CD4-positive, alpha-beta memory T cell (primary cell): ENCODE measurements at regions not wholly inside any gene's neighbourhood (a gene's known extent, or its start where the extent isn't known, plus 50 kb on each side); places are given as distances from the start of the nearest gene placed in this dataset.

Experiments
- CTCF ChIA-PET: fragments of 350-600 bp; sonication (Branson Sonifier 250); formaldehyde crosslinking; loops from one replicate; lab custom pipeline; 2021; ENCODE audit warnings: inconsistent platforms; ENCODE audit not compliant: partially characterized antibody; lab: Charles Lee
- POLR2A ChIA-PET: fragments of 350-600 bp; sonication (Branson Sonifier 250); formaldehyde crosslinking; loops from one replicate; lab custom pipeline; 2021; ENCODE audit not compliant: partially characterized antibody; lab: Charles Lee
- DNase-seq, 5 donors: peaks; one replicate each; pipeline versions ENCODE4 v3.0.0 to v3.0.0-alpha.2; 2020 to 2022; ENCODE audit warnings: mixed read lengths in 1 of 5
- H3K27ac ChIP-seq: one replicate; pipeline ENCODE4 v1.7.0; 2013; ENCODE audit warnings: low read depth, low read length
- H3K27me3 ChIP-seq: 2 replicates; pipeline ENCODE4 v1.7.0; 2013; ENCODE audit warnings: mild to moderate bottlenecking, low read length, moderate library complexity; ENCODE audit not compliant: insufficient read depth
- H3K36me3 ChIP-seq: 2 replicates; pipeline ENCODE4 v1.7.0; 2013; ENCODE audit warnings: mild to moderate bottlenecking, low read length, moderate library complexity; ENCODE audit not compliant: insufficient read depth
- H3K4me1 ChIP-seq: 2 replicates; pipeline ENCODE4 v1.7.0; 2013; ENCODE audit warnings: mild to moderate bottlenecking, low read length, moderate library complexity; ENCODE audit not compliant: insufficient read depth
- H3K4me3 ChIP-seq, 2 donors: one replicate each; pipeline ENCODE4 v1.7.0; 2013; ENCODE audit warnings: low read length in 2 of 2, mild to moderate bottlenecking in 1 of 2
- H3K9me3 ChIP-seq, 2 donors: one replicate each; pipeline ENCODE4 v1.7.0; 2013; ENCODE audit warnings: low read length in 2 of 2, control low read depth in 1 of 2; ENCODE audit not compliant: control insufficient read depth in 1 of 2
- H3K27ac Mint-ChIP-seq, 7 donors: one replicate each; pipeline ENCODE4 v1.8.0; 2020 to 2021; ENCODE audit warnings: mixed read lengths in 7 of 7, mild to moderate bottlenecking in 6 of 7, inconsistent platforms in 3 of 7, moderate library complexity in 3 of 7
- H3K27me3 Mint-ChIP-seq, 2 donors: one replicate each; pipeline ENCODE4 v1.8.0; 2020 to 2021; ENCODE audit warnings: mixed read lengths in 2 of 2
- H3K36me3 Mint-ChIP-seq, 2 donors: one replicate each; pipeline ENCODE4 v1.8.0; 2020 to 2021; ENCODE audit warnings: mixed read lengths in 2 of 2, inconsistent platforms in 1 of 2, mild to moderate bottlenecking in 1 of 2
- H3K4me1 Mint-ChIP-seq, 4 donors: one replicate each; pipeline ENCODE4 v1.8.0; 2020 to 2021; ENCODE audit warnings: mixed read lengths in 4 of 4, mild to moderate bottlenecking in 1 of 4
- H3K4me3 Mint-ChIP-seq, 8 donors: one replicate each; pipeline ENCODE4 v1.8.0; 2020 to 2021; ENCODE audit warnings: mixed read lengths in 8 of 8, mild to moderate bottlenecking in 7 of 8, moderate library complexity in 6 of 8, inconsistent platforms in 3 of 8
- H3K9me3 Mint-ChIP-seq, 8 donors: one replicate each; pipeline ENCODE4 v1.8.0; 2020 to 2021; ENCODE audit warnings: mixed read lengths in 8 of 8, mild to moderate bottlenecking in 5 of 8, inconsistent platforms in 3 of 8, moderate library complexity in 1 of 8
- intact Hi-C: fragments of 100-400 bp; cut with micrococcal nuclease; formaldehyde crosslinking; loops from one replicate; pipeline ENCODE4 v1.15.1; 2023

DNA sequence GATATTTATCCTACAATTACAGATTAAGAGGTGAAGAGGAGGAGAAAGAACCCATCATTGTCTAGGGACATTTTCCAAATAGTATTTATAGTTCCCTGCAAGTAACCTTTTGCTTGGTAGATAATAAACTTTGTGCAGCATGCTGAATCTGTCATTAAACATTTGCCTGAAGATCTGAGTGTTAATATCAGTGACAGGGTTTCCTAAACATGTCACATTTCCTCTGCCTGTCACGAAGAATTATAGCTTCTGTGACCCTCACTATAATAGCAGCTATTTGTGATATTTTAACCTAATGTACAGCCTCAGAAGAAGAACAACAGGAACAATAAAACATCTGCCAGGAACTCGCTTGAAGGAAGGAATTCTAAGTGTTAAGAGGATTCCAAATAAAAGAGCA, 350.3 kb downstream of the GXYLT1 start:
- CTCF ChIA-PET, result interaction anchor here (0.9 kb wide), 1 partner anchor 229 kb away, joined by 3 read pairs; no protein-coding TSS in a partner anchor
- Mint-ChIP-seq H3K27ac (no peak overlapping the region), H3K27me3 (no peaks in the 10 kb centered on the region)

DNA sequence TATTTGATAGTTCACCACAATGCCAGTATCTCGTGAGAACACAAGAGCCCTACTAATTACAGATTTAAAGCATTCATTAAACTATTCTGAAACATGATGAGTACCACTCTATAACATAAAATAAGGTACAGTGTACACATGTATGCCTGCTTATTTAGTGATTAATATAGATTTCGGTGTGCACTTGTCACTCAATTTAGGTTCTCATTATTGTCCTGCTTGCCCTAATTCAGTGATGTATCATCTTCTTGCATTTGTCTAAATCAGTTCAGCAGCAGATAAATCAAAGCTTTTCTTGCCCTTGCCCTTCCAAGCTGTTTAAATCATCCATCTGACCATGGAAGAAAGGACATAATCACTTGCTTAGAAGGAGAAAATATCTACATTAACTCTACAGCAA, 359.7 kb downstream of the GXYLT1 start:
- no peaks in the 10 kb centered on the region for H3K27me3 ChIP-seq
- no peak overlapping the region for H3K27ac ChIP-seq
- peaks cover 0 to 8% (median under 1%) of the 10 kb centered on the region in 8 donors for H3K9me3 Mint-ChIP-seq
- H3K36me3 Mint-ChIP-seq, result peaks cover 0 to 1% of the 10 kb centered on the region in 2 donors
- H3K4me3 ChIP-seq, result no peak overlapping the region
- no peaks in the 10 kb centered on the region for H3K9me3 ChIP-seq
- no peaks in the 10 kb centered on the region for H3K4me1 Mint-ChIP-seq
- H3K27me3 Mint-ChIP-seq, result peaks cover 0 to 5% of the 10 kb centered on the region in 2 donors
- intact Hi-C loops, result no loop called here
- ChIA-PET CTCF (no interaction called here), POLR2A (no interaction called here)
- no peak for DNase-seq
- no peaks in the 10 kb centered on the region for H3K4me1 ChIP-seq
- H3K36me3 ChIP-seq, result no peaks in the 10 kb centered on the region
- no peak overlapping the region for H3K27ac Mint-ChIP-seq
- no peak overlapping the region for H3K4me3 Mint-ChIP-seq

More for the DNA sequence above, 350.3 kb downstream of the GXYLT1 start:
- no peaks in the 10 kb centered on the region for H3K4me1 ChIP-seq
- H3K36me3 Mint-ChIP-seq, result peaks cover 0 to 1% of the 10 kb centered on the region in 2 donors
- POLR2A ChIA-PET, result no interaction called here
- no peaks in the 10 kb centered on the region for H3K36me3 ChIP-seq
- H3K9me3 ChIP-seq, result no peaks in the 10 kb centered on the region
- intact Hi-C loops, result no loop called here
- no peaks in the 10 kb centered on the region for H3K27me3 ChIP-seq
- H3K4me3 ChIP-seq, result no peak overlapping the region
- no peaks in the 10 kb centered on the region for H3K4me1 Mint-ChIP-seq
- no peak overlapping the region for H3K4me3 Mint-ChIP-seq
- no peak for DNase-seq
- H3K9me3 Mint-ChIP-seq, result peaks cover 5 to 31% (median 13%) of the 10 kb centered on the region in 8 donors
- no peak overlapping the region for H3K27ac ChIP-seq

DNA sequence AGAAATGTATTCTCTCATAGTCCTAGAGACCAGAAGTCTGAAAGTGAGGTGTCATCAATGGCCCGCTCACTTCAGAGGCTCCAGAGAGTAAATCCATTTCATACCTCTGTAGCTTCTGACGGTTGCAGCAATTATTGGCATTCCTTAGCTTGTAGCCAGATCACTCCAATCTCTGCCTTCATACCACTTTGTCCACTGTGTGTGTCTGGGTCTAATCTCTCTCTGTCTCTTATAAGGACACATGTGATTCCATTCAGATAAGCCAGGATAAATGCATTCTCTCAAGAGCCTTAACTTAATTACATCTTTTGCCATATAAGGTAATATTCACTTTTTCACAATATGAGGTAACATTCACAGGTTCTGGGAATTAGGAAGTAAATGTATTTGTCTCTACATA, 365.7 kb downstream of the GXYLT1 start:
- POLR2A ChIA-PET, result no interaction called here
- H3K4me1 Mint-ChIP-seq, result no peaks in the 10 kb centered on the region
- H3K4me3 ChIP-seq, result no peak overlapping the region
- H3K4me1 ChIP-seq, result no peaks in the 10 kb centered on the region
- intact Hi-C loops, result no loop called here
- no peak for DNase-seq
- no peak overlapping the region for H3K27ac ChIP-seq
- no peaks in the 10 kb centered on the region for H3K9me3 ChIP-seq
- no peaks in the 10 kb centered on the region for H3K36me3 Mint-ChIP-seq
- H3K36me3 ChIP-seq, result no peaks in the 10 kb centered on the region
- peaks cover 0 to 5% (median 0%) of the 10 kb centered on the region in 8 donors for H3K9me3 Mint-ChIP-seq
- H3K27ac Mint-ChIP-seq, result no peak overlapping the region
- CTCF ChIA-PET, result no interaction called here
- H3K27me3 ChIP-seq, result no peaks in the 10 kb centered on the region
- no peak overlapping the region for H3K4me3 Mint-ChIP-seq
- peaks cover 0 to 4% of the 10 kb centered on the region in 2 donors for H3K27me3 Mint-ChIP-seq

DNA sequence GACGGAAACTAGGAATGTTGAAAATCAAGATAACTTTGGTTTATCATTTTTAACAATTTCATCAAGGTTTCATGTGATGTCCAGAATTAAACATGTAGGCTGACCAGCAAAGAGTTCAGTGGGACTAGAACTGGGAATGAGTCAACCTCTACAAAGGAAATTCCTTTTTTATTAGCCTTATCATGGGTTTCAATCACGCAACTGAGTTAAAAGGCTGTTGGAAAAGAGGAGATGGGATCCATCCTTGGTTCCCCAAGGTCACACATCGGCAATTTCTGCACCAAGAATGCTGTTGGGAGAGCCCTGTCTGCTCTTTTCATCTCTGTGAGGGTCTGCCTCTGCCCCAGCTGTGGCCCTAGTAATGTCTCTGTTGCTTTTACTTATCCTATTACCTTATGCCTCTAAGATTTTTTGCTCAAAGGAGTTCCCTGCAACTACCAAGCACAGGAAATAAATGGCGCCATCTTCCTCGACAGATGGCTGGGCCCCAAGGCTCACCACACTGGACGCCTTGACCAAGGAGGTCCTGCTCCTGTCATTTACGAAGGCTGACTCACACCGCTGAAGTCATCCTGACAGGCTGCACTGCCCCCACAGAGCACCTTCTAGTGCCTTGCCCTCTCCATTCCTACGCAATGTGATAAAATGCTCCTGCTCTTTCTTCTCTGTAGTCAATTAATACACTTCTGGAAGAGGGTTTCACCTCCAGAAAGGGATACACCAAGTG, 367.4 kb downstream of the GXYLT1 start:
- Histone ChIP-seq H3K9me3 (no peaks in the 10 kb centered on the region), H3K27ac (no peak overlapping the region), H3K4me1 (no peaks in the 10 kb centered on the region), H3K36me3 (no peaks in the 10 kb centered on the region), H3K27me3 (no peaks in the 10 kb centered on the region), H3K4me3 (no peak overlapping the region)
- CTCF ChIA-PET, result no interaction called here
- Mint-ChIP-seq H3K4me3 (no peak overlapping the region), H3K36me3 (no peaks in the 10 kb centered on the region), H3K9me3 (peaks cover 0 to 5% (median 0%) of the 10 kb centered on the region in 8 donors), H3K4me1 (no peaks in the 10 kb centered on the region), H3K27ac (no peak overlapping the region), H3K27me3 (peaks cover 0 to 4% of the 10 kb centered on the region in 2 donors)
- POLR2A ChIA-PET, result no interaction called here
- no peak for DNase-seq
- intact Hi-C loops, result no loop called here

DNA sequence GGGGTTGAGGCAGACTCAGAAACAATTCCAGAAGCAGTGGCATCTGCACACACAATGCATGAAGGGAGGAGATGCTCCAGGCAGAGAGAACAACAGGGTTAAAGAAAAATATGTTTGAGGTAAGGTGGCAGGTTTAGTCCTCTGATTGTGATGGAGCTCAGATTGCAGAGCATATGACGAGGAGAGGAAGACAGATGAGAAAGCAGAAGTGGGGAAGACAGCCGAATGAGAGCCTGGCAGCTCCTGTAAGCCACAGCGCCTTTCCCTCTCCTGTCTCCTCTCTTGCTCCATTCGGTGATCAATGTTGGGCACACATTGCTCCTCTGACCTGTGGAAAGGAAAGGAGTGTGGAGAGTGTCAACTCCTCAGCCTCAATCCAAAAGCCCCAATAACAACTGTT, 372.2 kb downstream of the GXYLT1 start:
- Histone ChIP-seq H3K4me3 (no peak overlapping the region), H3K27ac (no peak overlapping the region), H3K9me3 (no peaks in the 10 kb centered on the region), H3K27me3 (no peaks in the 10 kb centered on the region), H3K36me3 (no peaks in the 10 kb centered on the region), H3K4me1 (no peaks in the 10 kb centered on the region)
- DNase-seq, result no peak
- ChIA-PET CTCF (no interaction called here), POLR2A (no interaction called here)
- peaks cover 0 to 5% (median 0%) of the 10 kb centered on the region in 8 donors for H3K9me3 Mint-ChIP-seq
- no peaks in the 10 kb centered on the region for H3K4me1 Mint-ChIP-seq
- H3K27ac Mint-ChIP-seq, result no peak overlapping the region
- intact Hi-C loops, result no loop called here
- no peak overlapping the region for H3K4me3 Mint-ChIP-seq
- H3K27me3 Mint-ChIP-seq, result no peaks in the 10 kb centered on the region
- H3K36me3 Mint-ChIP-seq, result no peaks in the 10 kb centered on the region

DNA sequence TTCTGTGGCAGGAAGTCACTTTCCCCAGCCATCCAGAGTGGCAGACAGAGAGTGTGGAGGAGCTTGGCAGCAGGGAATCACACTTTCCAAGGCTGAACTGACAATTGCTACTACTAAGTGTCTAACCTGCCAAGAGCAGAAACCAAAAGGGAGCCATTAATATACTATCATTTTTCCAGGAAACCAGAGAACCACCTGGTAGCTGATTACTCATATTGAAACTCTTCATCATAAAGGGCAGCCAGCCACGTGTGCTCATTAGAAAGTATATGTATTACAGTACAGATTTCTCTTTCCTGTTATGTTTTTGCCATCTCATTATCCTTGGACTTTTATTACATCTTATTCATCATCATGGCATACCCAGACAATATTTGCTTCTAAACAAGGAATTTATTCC, 374.9 kb downstream of the GXYLT1 start:
- no peaks in the 10 kb centered on the region for H3K9me3 ChIP-seq

DNA sequence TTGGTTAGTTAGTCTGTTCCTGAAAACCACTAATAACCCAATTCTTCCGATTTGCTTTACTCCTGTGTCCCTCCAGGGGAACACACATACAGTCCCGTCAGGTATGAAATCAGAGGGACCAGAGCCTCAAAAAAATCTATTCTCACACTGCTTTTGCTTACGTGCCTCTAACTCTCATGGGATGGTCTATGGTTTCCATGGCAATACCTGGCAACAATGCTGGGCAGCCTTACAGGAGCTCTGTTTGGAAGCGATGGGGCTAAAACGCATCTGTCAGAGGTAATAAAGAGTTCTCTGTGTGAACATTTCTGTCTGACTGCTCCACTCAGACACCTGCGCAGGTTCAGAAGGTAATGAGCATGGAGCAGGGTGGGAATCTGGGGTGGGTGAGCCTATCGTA, 376.2 kb downstream of the GXYLT1 start:
- ChIA-PET CTCF (no interaction called here), POLR2A (no interaction called here)
- H3K27me3 Mint-ChIP-seq, result no peaks in the 10 kb centered on the region
- no peaks in the 10 kb centered on the region for H3K36me3 Mint-ChIP-seq
- H3K4me3 Mint-ChIP-seq, result no peak overlapping the region
- Histone ChIP-seq H3K4me1 (no peaks in the 10 kb centered on the region), H3K4me3 (no peak overlapping the region), H3K36me3 (no peaks in the 10 kb centered on the region), H3K27ac (no peak overlapping the region), H3K9me3 (no peaks in the 10 kb centered on the region), H3K27me3 (no peaks in the 10 kb centered on the region)
- peaks cover 0 to 4% (median 0%) of the 10 kb centered on the region in 8 donors for H3K9me3 Mint-ChIP-seq
- intact Hi-C loops, result no loop called here
- no peak for DNase-seq
- no peaks in the 10 kb centered on the region for H3K4me1 Mint-ChIP-seq
- no peak overlapping the region for H3K27ac Mint-ChIP-seq

More for the DNA sequence above, 374.9 kb downstream of the GXYLT1 start:
- intact Hi-C loops, result no loop called here
- Mint-ChIP-seq H3K4me1 (no peaks in the 10 kb centered on the region), H3K27ac (no peak overlapping the region), H3K36me3 (no peaks in the 10 kb centered on the region), H3K27me3 (no peaks in the 10 kb centered on the region), H3K9me3 (peaks cover 0 to 5% (median 0%) of the 10 kb centered on the region in 8 donors), H3K4me3 (no peak overlapping the region)
- ChIA-PET POLR2A (no interaction called here), CTCF (no interaction called here)
- Histone ChIP-seq H3K27ac (no peak overlapping the region), H3K4me3 (no peak overlapping the region), H3K36me3 (no peaks in the 10 kb centered on the region), H3K4me1 (no peaks in the 10 kb centered on the region), H3K27me3 (no peaks in the 10 kb centered on the region)
- no peak for DNase-seq
